A673 (cell line): ENCODE measurements at regions not wholly inside any gene's neighbourhood (a gene's known extent, or its start where the extent isn't known, plus 50 kb on each side); places are given as distances from the start of the nearest gene placed in this dataset.

Experiments used
- EZH2 ChIP-seq: fragments of 200-600 bp; sonication (generic); IDR thresholded peaks from 2 replicates; pipeline ENCODE4 v1.6.1; 2017; ENCODE audit warnings: borderline replicate concordance, low read depth, mild to moderate bottlenecking, mixed read lengths, antibody characterized with exemption, low read length; ENCODE audit not compliant: poor library complexity, severe bottlenecking
- TF ChIP-seq, protein P1 (sequence below): fragments of 300-800, 200-600 bp; sonication (generic); conservative IDR thresholded peaks from 2 replicates; pipeline ENCODE4 v1.5.1; 2017; ENCODE audit warnings: low read depth, mild to moderate bottlenecking, antibody characterized with exemption, low read length, moderate library complexity, mixed read lengths

DNA sequence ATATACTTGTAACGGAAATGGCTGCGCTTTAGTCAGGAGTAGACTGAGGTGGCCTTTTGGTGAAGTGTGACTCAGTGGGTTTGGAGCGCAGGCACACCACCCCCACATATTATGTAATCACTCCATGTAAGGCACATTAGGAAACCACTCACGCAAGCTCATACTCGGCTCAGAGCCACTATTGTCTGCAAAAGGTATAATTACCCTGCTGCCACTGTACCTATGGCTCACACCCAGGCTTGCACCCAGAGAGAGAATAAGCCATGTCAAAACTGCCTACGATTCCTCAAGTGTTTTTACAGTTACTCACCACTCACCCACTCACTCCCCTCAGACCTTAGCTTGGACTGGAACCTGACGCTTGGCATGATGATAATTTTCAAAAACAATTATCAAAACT is 611.9 kb upstream of the CCDC54 start:
- TF ChIP-seq, protein P1, sequence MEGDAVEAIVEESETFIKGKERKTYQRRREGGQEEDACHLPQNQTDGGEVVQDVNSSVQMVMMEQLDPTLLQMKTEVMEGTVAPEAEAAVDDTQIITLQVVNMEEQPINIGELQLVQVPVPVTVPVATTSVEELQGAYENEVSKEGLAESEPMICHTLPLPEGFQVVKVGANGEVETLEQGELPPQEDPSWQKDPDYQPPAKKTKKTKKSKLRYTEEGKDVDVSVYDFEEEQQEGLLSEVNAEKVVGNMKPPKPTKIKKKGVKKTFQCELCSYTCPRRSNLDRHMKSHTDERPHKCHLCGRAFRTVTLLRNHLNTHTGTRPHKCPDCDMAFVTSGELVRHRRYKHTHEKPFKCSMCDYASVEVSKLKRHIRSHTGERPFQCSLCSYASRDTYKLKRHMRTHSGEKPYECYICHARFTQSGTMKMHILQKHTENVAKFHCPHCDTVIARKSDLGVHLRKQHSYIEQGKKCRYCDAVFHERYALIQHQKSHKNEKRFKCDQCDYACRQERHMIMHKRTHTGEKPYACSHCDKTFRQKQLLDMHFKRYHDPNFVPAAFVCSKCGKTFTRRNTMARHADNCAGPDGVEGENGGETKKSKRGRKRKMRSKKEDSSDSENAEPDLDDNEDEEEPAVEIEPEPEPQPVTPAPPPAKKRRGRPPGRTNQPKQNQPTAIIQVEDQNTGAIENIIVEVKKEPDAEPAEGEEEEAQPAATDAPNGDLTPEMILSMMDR: no peak
- TF ChIP-seq EZH2: no peak
